A673 (cell line): ENCODE measurements at regions not wholly inside any gene's neighbourhood (a gene's known extent, or its start where the extent isn't known, plus 50 kb on each side); places are given as distances from the start of the nearest gene placed in this dataset.

ENCODE experiments used
- EZH2 ChIP-seq: fragments of 200-600 bp; sonication (generic); IDR thresholded peaks from 2 replicates; pipeline ENCODE4 v1.6.1; 2017; ENCODE audit warnings: borderline replicate concordance, low read depth, mild to moderate bottlenecking, mixed read lengths, antibody characterized with exemption, low read length; ENCODE audit not compliant: poor library complexity, severe bottlenecking
- TF ChIP-seq, protein P1 (sequence below): fragments of 300-800, 200-600 bp; sonication (generic); conservative IDR thresholded peaks from 2 replicates; pipeline ENCODE4 v1.5.1; 2017; ENCODE audit warnings: low read depth, mild to moderate bottlenecking, antibody characterized with exemption, low read length, moderate library complexity, mixed read lengths

DNA sequence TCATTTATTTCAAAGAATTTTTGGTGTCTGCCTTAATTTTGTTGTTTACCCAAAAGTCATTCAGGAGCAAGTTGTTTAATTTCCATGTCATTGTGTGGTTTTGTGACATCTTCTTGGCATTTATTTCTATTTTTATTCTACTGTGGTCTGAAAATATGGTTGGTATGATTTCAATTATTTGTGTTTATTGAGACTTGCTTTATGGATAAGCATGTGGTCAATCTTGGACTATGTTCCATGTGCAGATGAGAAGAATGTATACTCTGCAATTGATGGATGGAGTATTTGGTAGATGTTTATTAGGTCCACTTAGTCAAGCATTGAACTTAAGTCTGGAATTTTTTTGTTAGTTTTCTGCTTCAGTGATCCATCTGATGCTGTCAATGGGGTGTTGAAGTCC is 383.0 kb downstream of the PMP22 start:
- TF ChIP-seq, protein P1, sequence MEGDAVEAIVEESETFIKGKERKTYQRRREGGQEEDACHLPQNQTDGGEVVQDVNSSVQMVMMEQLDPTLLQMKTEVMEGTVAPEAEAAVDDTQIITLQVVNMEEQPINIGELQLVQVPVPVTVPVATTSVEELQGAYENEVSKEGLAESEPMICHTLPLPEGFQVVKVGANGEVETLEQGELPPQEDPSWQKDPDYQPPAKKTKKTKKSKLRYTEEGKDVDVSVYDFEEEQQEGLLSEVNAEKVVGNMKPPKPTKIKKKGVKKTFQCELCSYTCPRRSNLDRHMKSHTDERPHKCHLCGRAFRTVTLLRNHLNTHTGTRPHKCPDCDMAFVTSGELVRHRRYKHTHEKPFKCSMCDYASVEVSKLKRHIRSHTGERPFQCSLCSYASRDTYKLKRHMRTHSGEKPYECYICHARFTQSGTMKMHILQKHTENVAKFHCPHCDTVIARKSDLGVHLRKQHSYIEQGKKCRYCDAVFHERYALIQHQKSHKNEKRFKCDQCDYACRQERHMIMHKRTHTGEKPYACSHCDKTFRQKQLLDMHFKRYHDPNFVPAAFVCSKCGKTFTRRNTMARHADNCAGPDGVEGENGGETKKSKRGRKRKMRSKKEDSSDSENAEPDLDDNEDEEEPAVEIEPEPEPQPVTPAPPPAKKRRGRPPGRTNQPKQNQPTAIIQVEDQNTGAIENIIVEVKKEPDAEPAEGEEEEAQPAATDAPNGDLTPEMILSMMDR: no peak
- no peak for TF ChIP-seq EZH2
